ENCODE measurements at regions not wholly inside any gene's neighbourhood (a gene's known extent, or its start where the extent isn't known, plus 50 kb on each side); places are given as distances from the start of the nearest gene placed in this dataset.
"Not testable (repeated sequence)": the region's sequence is repeated elsewhere in the genome, so short reads cannot be mapped to it uniquely, and the experiment has no call there.

DNA sequence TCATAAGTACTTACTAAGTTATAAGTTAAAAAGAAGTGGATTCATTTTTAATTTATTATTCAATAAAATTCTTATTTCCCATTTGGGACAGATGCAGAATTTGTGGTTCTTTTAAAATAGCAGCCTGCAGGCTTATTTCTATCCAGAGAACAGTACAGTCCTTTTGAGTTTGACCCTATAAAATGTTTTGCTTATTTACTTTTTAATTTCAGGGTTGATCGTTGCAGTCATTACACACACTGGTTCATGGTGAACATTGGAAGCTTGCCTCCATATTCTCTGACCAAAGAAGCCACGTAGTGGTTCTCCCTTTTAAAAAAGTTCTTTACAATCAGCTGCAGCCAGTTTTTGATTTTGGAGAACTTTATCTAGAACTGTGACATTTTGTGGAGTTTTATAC is 122.9 kb upstream of the PDE7B start:
- intact Hi-C loops (cut with micrococcal nuclease), result no loop called here
- no peaks in the 10 kb centered on the region for H4K20me1 ChIP-seq (ENCODE audit: insufficient read depth)
- no peak overlapping the region for H3K4me2 ChIP-seq (ENCODE audit: low read length)
- no peak overlapping the region for H3K9ac ChIP-seq (ENCODE audit: low read length)
- no peaks in the 10 kb centered on the region for H3K27me3 ChIP-seq (ENCODE audit: insufficient read depth, low read length)
- H3K36me3 ChIP-seq (ENCODE audit: control insufficient read depth in 1 of 2, insufficient read depth in 2 of 2, low read length in 2 of 2), result no peaks in the 10 kb centered on the region
- DNase-seq (ENCODE audit: low read depth, low spot score) (no peak), ATAC-seq (no peak)
- no peak overlapping the region for H3K27ac ChIP-seq (ENCODE audit: low read depth, low read length)
- H3K79me2 ChIP-seq (ENCODE audit: insufficient read depth, low read length), result no peaks in the 10 kb centered on the region
- no peak overlapping the region for H2AFZ ChIP-seq (ENCODE audit: low read depth, low read length, poor library complexity, severe bottlenecking)
- ChIA-PET POLR2A (no interaction called here), CTCF (no interaction called here), RAD21 (ENCODE audit: low non-redundant PET in 1 of 2, low total read pairs in 2 of 2, uncharacterized antibody in 2 of 2, unreplicated experiment in 2 of 2) (no interaction called here)
- no TSS peak for BruUV-seq (replicated peaks)
- H3K4me3 ChIP-seq (replicated peaks in 1 of 2; ENCODE audit: low read depth in 1 of 2, low read length in 2 of 2), result no peak overlapping the region
- peaks cover 0 to 8% of the 10 kb centered on the region in 2 experiments; a peak in 1 of 4 replicates for H3K9me3 ChIP-seq (ENCODE audit: control insufficient read depth in 1 of 2, insufficient read depth in 1 of 2, low read depth in 1 of 2, low read length in 2 of 2)
- no peaks in the 10 kb centered on the region for H3K9me2 ChIP-seq (ENCODE audit: insufficient read depth)
- TF ChIP-seq FOSL1 (IDR thresholded peaks at IDR 0.05; ENCODE audit: low read depth) (no peak), CBX3 (IDR thresholded peaks at IDR 0.05; ENCODE audit: low read depth) (no peak), POLR2A (IDR thresholded peaks at IDR 0.05; ENCODE audit: borderline replicate concordance, extremely low read depth, insufficient read depth, insufficient read length) (no peak), TCF7L2 (IDR thresholded peaks at IDR 0.05; ENCODE audit: borderline replicate concordance, extremely low read depth, insufficient read depth, insufficient read length) (no peak), JUND (IDR thresholded peaks at IDR 0.05) (no peak), ZBTB33 (IDR thresholded peaks at IDR 0.05; ENCODE audit: extremely low read depth, insufficient replicate concordance, low read length) (no peak), ZNF274 (IDR thresholded peaks at IDR 0.05; ENCODE audit: low read depth, low read length) (no peak), SRF (IDR thresholded peaks at IDR 0.05; ENCODE audit: low read depth) (no peak)
- H3K4me1 ChIP-seq (ENCODE audit: control insufficient read depth in 1 of 2, insufficient read depth in 2 of 2, low read length in 2 of 2), result peaks cover 0 to 3% of the 10 kb centered on the region in 2 experiments; a peak in 2 of 4 replicates

- Histone ChIP-seq H3K4me2 (ENCODE audit: low read length) (no peak overlapping the region), H3K27ac (ENCODE audit: low read depth, low read length) (no peak overlapping the region), H4K20me1 (ENCODE audit: insufficient read depth) (no peaks in the 10 kb centered on the region), H3K9me2 (ENCODE audit: insufficient read depth) (no peaks in the 10 kb centered on the region), H3K36me3 (ENCODE audit: control insufficient read depth in 1 of 2, insufficient read depth in 2 of 2, low read length in 2 of 2) (no peaks in the 10 kb centered on the region), H2AFZ (ENCODE audit: low read depth, low read length, poor library complexity, severe bottlenecking) (no peak overlapping the region), H3K27me3 (ENCODE audit: insufficient read depth, low read length) (no peaks in the 10 kb centered on the region), H3K4me1 (ENCODE audit: control insufficient read depth in 1 of 2, insufficient read depth in 2 of 2, low read length in 2 of 2) (no peaks in the 10 kb centered on the region), H3K79me2 (ENCODE audit: insufficient read depth, low read length) (no peaks in the 10 kb centered on the region), H3K9me3 (ENCODE audit: control insufficient read depth in 1 of 2, insufficient read depth in 1 of 2, low read depth in 1 of 2, low read length in 2 of 2) (no peaks in the 10 kb centered on the region), H3K9ac (ENCODE audit: low read length) (no peak overlapping the region), H3K4me3 (replicated peaks in 1 of 2; ENCODE audit: low read depth in 1 of 2, low read length in 2 of 2) (no peak overlapping the region)
- no TSS peak for BruUV-seq (replicated peaks)
- ChIA-PET RAD21 (ENCODE audit: low non-redundant PET in 1 of 2, low total read pairs in 2 of 2, uncharacterized antibody in 2 of 2, unreplicated experiment in 2 of 2) (no interaction called here), CTCF (no interaction called here), POLR2A (no interaction called here)
- no peak for DNase-seq (ENCODE audit: low read depth, low spot score)
- intact Hi-C loops (cut with micrococcal nuclease), result no loop called here
- no peak for ATAC-seq
- no peak for TF ChIP-seq ELF1 (IDR thresholded peaks at IDR 0.05; ENCODE audit: borderline replicate concordance, low read depth)
- TF ChIP-seq ZFX (IDR thresholded peaks at IDR 0.05), result no peak
- no peak for TF ChIP-seq POLR2AphosphoS5 (IDR thresholded peaks at IDR 0.05; ENCODE audit: low read depth, low read length)
- TF ChIP-seq EGR1 (IDR thresholded peaks at IDR 0.05; ENCODE audit: low read depth), result no peak
- no peak for TF ChIP-seq CBX3 (IDR thresholded peaks at IDR 0.05; ENCODE audit: low read depth)
These were observed 120.4 kb upstream of the PDE7B start for GRCh38 chr6:135731116-135731515.

DNA sequence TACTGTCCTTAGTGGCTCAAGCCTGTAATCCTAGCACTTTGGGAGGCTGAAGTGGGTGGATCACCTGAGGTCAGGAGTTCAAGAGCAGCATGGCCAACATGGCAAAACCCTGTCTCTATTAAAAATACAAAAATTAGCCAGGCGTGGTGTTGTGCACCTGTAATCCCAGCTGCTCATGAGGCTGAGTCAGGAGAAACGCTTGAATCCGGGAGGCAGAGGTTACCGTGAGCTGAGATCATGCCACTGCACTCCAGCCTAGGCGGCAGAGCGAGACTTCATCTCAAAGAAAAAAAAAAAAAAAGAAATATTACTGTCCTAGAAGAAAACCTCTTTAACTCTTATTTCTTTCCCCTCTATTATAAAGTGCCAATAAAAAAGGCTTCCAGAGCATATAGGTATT is 115.2 kb upstream of the PDE7B start:
- H3K9me2 ChIP-seq (ENCODE audit: insufficient read depth); H3K27me3 ChIP-seq (ENCODE audit: insufficient read depth, low read length); H3K36me3 ChIP-seq (ENCODE audit: control insufficient read depth in 1 of 2, insufficient read depth in 2 of 2, low read length in 2 of 2); CTCF ChIA-PET; ATAC-seq; intact Hi-C loops (cut with micrococcal nuclease); H2AFZ ChIP-seq (ENCODE audit: low read depth, low read length, poor library complexity, severe bottlenecking); H4K20me1 ChIP-seq (ENCODE audit: insufficient read depth); BruUV-seq (replicated peaks); H3K27ac ChIP-seq (ENCODE audit: low read depth, low read length); H3K4me3 ChIP-seq (replicated peaks in 1 of 2; ENCODE audit: low read depth in 1 of 2, low read length in 2 of 2); H3K9ac ChIP-seq (ENCODE audit: low read length); H3K4me1 ChIP-seq (ENCODE audit: control insufficient read depth in 1 of 2, insufficient read depth in 2 of 2, low read length in 2 of 2); H3K9me3 ChIP-seq (ENCODE audit: control insufficient read depth in 1 of 2, insufficient read depth in 1 of 2, low read depth in 1 of 2, low read length in 2 of 2); RAD21 ChIA-PET (ENCODE audit: low non-redundant PET in 1 of 2, low total read pairs in 2 of 2, uncharacterized antibody in 2 of 2, unreplicated experiment in 2 of 2); DNase-seq (ENCODE audit: low read depth, low spot score); H3K4me2 ChIP-seq (ENCODE audit: low read length); H3K79me2 ChIP-seq (ENCODE audit: insufficient read depth, low read length); POLR2A ChIA-PET: not testable (repeated sequence)
